ENCODE measurements at regions not wholly inside any gene's neighbourhood (a gene's known extent, or its start where the extent isn't known, plus 50 kb on each side); places are given as distances from the start of the nearest gene placed in this dataset.
"Not testable (repeated sequence)": the region's sequence is repeated elsewhere in the genome, so short reads cannot be mapped to it uniquely, and the experiment has no call there.

DNA sequence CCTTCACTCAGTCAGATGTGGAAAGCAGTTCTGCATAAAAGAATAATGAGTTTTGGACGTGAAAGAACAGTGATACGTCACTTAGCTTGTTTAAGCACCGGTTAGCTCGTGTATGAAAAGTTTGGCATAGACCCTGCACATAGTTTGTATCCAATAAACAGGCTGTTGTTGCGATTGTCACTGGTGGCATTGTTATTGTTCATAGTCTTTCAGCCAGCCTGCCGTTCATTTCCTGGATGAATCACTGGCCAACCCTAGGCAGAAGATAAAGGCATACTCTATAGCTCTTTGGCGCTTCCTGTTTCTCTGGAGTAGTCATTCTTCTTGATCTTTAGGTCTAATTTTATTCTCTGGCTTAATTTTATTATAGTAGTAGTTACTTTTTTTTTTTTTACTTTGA is 57.8 kb upstream of the ANKRD30A start:
- FAIRE-seq = no peak

DNA sequence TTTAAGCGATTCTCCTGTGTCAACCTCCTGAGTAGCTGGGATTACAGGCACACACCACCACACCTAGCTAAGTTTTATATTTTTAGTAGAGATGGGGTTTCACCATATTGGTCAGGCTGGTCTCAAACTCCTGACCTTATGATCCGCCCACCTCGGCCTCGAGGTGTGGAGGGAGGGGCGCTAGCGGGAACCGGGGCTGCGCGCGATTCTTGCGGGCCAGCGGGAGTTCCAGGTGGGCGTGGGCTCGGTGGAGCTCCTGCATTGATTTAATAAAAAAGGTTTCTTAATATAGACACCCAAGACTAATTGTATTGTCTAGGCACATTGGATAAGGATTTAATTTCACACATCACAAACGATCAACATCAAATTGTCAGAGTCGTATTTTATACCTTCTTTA is 63.1 kb upstream of the ANKRD30A start:
- not testable (repeated sequence) for FAIRE-seq

DNA sequence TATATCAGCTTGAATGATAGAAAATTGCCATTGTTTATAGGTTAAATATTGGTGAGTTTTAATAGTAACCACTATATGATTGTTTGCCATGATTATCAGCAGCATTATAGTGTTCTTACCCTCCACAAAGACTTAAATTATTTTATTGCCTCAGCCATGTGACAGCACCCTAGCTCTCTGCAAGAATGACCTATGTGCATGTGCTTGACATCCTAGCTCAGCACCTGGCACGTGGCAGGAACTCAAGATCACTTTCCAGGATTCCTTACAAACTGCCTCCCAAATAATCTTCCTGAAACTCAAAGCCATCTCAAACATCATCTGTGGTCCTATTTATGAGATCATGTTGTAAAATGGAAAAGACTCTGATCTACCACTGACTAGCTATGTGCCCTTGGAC is 68.1 kb upstream of the ANKRD30A start:
- FAIRE-seq = no peak

DNA sequence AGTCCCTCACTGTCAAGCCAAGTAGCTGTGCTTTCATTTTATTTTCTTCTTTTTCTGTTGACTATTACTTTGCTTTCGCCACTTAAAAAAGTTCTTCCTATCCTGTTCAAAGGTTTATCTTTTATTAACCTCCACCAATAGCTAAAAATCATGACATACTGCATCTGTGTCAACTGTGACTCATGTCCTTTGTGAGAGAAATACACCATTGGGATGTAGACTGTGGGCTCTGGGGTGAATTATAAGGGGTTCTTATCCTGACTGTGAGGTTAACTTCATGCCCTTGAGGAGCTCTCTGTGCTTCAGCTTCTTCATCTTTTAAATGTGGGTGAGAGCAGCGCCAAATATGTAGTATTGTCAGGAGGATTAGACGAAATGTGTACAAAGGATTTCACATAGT is 71.9 kb upstream of the ANKRD30A start:
- FAIRE-seq = no peak

DNA sequence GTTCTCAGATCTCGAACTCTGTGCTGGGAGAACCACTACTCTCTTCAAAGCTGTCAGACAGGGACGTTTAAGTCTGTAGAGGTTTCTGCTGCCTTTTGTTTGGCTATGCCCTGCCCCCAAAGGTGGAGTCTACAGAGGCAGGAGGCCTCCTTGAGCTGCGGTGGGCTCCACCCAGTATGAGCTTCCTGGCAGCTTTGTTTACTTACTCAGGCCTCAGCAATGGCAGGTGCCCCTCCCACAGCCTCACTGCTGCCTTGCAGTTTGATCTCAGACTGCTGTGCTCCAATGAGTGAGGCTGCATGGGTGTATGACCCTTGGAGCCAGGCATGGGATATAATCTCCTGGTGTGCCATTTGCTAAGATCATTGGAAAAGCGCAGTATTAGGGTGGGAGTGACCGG is 75.4 kb upstream of the ANKRD30A start:
- FAIRE-seq = not testable (repeated sequence)

DNA sequence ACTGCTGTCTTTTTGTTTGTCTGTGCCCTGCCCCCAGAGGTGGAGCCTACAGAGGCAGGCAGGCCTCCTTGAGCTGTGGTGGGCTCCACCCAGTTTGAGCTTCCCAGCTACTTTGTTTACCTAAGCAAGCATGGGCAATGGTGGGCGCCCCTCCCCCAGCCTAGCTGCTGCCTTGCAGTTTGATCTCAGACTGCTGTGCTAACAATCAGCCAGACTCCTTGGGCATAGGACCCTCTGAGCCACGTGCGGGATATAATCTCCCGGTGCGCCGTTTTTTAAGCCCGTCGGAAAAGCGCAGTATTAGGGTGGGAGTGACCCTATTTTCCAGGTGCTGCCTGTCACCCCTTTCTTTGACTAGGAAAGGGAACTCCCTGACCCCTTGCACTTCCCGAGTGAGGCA is 81.1 kb upstream of the ANKRD30A start:
- not testable (repeated sequence) for FAIRE-seq

DNA sequence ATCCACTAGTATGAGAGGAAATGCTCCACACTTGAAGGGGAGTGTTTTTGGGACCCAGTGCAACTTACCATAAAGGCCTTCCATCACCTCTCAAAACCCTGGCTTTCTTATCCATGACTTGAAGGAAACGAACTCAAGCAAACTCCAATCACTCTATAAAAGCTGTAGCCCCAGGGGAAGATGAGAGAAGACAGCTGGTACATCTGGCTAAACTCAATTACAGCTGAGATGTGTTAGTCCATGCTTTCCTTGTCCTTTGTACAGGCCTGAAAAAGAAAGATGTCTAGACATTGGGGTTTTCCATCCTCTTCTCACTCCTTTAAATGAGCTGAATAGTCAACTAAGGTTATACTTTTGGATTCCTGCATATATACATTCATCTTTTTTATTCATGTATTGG is 89.5 kb upstream of the ANKRD30A start:
- no peak for FAIRE-seq

DNA sequence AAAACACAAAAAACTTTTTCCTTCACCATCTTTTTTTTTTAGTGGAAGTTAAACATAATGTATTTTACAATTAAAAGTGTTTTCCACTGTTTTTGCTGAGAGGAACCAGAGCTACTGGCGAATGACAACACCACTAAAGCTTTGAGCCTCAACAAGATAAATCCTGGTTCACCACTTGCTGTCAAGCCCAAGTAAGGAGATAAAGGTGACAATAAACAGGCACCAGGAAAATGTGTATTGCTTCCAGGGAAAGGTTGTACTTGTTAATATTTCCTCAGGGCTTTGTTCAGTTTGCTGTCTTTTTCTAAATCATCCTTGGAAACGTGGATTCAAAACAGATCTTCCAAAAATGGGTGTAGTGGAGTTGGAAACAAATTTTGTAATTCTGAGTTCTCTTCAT is 109.9 kb upstream of the ANKRD30A start:
- no peak for FAIRE-seq

DNA sequence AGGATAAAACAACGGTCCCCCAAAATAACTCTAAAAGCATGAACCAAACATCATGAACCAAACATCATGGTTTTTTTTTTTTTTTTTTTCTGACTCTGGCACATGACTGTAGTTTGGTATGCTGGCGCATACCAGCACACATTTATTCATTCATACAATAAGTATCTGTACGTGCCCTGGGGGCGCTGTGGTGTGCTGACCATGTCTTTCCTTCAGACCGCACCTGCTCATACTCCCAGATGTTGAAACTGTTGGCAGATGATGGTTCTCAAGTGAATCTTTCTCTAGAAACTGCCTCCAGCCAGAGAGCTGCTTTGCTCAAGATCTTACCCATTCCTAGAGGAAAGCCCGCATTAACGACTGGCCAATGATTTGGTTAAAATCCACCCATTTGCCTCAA is 114.7 kb upstream of the ANKRD30A start:
- FAIRE-seq = no peak

DNA sequence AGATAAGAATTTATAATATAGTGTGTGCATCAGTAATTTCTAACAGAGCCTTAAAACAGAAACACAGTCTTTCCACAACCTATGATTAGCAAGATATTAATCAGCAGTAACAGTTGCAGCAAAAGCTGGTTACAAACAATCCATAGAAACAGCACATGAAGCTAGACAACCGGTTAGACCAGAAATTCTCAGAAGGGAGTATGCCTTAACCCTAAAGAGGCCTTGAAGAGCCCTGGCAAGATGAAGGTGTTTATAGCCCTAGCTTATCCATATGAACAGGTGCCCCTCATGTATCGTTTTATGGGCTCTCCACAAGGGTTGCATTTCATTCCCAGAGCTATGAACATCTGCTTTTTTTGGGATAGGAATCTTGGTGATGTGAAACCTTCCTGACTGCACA is 117.1 kb upstream of the ANKRD30A start:
- not testable (repeated sequence) for FAIRE-seq

DNA sequence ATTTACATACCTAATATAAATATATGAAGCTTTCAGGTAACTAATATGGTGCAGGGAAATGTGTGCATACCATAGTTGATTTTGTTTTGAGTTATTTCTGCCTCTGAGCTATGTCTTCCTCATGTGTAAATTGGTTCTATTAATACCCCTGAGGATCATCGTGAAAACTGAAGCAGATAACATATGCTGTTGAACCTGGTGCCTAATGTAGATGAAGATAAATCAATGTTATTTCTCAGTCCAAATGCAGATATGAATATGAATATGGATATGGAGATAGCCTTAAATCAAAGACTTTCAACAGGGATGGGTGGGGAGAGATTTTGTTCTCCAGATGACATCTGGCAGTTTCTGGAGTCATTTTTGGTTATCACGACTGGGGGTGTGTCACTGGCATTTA is 122.3 kb upstream of the ANKRD30A start:
- no peak for FAIRE-seq

DNA sequence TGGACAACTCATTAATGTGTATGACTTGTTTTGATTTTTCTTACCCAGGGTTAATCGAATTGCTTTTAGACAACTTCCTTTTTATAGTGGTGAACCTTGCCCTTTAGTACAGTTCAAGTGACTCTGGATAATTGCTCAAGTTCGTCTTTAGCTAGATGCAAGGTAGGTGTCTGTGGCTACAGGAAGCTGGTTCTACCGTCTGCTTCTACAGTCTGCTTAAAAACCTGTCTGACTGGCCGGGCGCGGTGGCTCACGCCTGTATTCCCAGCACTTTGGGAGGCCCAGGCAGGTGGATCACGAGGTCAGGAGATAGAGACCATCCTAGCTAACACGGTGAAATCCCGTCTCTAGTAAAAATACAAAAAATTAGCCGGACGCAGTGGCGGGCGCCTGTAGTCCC is 129.6 kb upstream of the ANKRD30A start:
- not testable (repeated sequence) for FAIRE-seq

DNA sequence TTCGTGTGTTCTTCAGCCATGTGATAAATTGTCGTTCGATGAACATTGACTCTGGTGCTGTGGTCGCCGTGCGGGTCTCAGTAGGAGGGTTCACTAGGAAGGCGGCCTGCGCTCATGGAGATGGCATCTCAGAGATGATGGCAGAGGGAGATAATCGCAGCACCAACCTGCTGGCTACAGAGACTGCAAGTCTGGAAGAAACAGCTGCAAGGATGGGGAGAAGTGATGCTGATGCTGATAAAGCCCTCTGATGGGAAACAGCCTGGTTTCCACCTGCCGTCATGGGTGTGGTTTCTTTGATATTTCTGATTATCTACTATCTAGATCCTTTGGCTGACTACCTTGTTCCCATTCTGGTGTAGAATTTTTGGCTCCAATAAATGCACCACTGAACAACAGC is 130.5 kb upstream of the ANKRD30A start:
- no peak for FAIRE-seq

DNA sequence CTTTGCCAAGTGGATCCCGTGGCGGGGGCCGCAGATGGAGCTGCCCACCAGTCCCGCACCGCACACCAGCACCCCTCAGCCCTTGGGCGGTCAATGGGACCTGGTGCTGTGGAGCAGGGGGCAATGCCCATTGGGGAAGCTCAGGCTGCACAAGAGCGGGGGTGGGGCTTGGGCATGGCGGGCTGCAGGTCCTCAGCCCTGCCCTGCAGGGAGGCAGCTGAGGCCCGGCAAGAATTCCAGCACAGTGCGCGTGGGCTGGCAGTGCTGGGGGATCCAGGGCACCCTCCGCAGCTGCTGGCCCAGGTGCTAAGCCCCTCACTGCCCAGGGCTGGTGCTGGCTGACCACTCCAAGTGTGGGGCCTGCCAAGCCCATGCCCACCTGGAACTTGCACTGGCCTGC is 136.2 kb upstream of the ANKRD30A start:
- no peak for FAIRE-seq

DNA sequence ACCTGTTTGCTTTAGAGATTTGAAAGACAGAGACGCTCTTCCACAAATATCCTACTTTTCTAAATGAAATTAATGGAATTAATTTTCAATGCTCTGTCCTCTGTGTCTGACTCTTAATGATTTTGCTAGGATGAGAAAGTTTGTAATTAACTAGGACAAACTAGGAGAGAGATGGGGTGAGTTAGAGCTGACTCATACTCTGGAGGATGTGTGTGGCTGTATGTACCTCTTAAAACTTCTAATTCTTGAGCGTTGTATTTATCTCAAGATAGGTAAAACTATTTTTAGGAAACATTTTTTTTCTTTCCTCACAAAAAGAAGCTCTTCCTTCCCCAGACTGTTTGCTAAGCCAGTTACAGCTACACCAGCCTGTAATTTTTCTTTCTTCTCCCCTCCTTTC is 178.8 kb upstream of the ANKRD30A start:
- FAIRE-seq = no peak

DNA sequence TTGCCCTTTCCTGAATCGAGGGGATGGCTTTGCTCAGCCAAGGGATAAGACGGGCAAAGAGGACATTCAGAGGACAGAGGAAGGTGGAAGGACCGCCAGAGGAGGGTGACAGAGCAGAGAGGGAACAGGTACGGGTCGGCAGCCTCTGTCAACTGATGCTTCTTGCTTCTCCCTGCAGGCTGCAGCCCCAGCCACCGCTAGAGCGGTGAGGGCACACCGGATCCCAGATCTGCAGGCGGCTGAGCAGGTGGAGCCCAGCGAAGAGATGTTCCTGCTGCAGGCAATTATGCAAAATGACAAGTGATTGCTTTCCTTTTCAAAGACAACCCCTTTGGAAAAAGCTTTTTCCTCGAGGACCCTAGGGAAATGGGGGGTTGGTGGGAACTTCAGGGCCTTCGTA is 181.9 kb upstream of the ANKRD30A start:
- no peak for FAIRE-seq

DNA sequence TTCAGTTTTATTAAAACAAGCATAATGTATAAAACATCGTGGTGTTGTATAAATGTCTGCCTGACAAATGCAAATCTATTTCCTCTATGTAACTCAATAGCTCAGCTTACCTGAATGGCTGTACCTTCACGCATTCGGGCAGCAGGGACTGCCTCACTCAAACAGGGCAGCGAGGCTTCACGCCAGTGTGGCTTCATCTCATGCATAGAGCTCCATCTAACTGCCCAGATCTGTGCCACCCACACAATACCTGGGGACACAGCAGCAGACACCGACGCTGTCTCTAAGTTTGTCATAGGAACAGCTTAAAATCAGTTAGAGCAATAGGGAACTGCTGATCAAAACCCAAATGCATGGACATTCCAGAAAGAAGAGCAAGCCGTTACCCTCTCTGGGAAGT is 182.8 kb upstream of the ANKRD30A start:
- FAIRE-seq = no peak

DNA sequence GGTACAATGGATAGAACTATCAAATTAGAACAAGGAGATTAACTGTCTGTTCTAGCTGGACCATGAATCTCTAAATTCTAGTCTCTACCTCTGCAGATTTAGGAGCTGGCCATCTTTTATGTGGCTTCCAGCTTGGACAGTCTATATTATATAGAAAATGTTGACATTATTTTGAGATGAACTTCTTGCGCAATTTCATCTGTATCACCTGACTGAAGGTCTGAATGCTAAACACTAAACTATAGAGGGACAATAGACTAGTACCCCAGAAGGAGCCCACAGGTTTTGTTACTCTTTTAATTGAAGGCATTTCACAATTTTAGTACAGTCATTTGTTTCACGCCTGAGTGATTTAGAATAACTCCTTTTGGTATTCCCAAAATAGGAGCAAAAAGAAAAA is 222.4 kb upstream of the ANKRD30A start:
- no peak for FAIRE-seq

DNA sequence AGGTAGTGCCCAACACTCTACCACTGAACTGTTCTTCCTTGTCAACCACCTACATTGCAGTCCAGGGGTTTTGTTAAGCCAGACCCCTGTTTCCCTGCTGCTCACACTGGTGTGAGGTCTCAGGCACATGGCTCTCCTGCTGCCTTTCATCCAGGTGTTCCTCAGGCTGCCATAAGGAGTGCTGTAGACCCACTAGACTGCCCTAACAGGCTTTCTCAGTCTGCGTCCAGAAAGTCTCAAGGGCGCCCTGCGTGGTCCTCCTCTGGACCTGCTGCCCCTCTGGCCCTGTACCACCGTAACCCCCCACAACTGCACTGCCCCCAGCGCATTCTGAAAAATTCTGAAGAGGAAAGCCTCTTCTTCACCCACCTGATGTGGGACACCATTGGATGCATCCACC is 225.7 kb upstream of the ANKRD30A start:
- no peak for FAIRE-seq

DNA sequence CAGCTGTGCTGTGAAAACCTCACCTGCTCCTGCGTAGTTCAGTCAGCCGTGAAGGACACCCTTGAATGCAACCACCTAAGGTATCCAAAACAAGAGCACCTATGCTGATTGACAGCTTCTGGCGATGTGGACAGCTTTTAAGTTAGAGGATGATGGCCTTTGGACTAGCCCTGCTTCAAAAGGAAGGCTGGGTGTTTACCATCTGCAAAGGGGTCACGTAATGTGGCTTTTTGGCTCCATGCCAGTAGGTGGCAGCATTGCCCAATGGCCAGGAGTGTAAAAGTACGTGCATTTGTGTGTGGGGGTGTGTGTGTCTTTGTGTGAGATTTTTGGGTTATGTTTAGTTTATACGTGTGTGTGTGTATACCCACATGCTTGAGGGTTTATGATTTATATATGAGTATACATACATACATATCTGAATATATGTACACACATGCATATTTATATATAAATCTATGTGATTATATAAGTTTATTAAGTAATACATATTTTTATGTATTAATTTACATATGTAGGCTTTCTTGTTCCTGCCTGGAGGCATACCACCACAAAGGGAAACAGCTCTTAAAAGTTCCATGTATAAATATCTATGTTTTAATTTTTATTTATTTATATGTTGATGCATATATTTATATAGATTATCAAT is 236.3 kb upstream of the ANKRD30A start:
- FAIRE-seq = no peak

DNA sequence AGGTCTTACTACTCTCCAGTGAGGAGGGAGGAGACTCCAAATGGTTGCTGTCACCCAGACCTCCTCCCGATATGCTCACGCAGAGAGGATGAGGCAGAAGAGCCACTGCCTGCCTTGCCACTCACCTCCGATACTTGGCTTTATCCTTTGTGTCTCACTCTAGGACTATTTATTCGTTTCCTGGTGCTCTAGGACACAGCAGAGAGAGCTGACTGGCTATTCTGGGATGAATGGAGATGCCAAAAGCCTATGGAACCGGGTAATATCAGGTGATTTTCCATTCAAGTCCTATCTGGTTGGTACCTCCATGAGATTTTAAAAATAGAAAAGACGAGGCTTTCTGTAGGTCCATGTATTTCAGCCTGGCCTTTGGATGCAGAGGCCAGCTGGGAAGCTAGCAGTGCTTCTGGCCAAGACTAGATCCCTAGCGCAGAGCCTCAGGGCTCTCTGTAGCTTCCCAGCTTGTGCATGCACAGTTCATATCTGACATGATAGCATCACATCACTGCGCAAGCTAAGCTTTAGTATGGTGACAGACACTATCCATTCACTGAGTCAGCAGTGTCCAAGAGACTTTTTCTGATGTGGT is 239.0 kb upstream of the ANKRD30A start:
- no peak for FAIRE-seq

DNA sequence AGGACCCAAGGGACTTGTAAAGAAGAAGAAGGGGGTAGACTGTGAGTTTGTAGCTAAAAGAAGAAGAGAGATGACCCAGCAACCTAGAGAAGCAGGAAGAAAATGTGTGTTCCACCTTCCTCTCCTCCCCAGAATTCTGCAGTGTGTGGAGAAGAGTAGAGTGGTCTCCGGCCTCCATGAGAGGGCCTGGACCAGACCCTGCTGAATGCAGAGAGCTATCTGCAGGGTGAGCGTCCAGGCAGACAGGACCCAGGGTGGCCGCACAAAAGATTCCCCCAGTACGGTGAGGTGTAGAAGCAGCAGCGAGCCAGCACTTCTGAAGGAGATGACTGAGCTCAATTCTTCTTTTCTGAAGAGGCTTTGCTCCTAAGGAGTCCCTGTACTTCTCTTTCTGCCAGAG is 239.7 kb upstream of the ANKRD30A start:
- no peak for FAIRE-seq

DNA sequence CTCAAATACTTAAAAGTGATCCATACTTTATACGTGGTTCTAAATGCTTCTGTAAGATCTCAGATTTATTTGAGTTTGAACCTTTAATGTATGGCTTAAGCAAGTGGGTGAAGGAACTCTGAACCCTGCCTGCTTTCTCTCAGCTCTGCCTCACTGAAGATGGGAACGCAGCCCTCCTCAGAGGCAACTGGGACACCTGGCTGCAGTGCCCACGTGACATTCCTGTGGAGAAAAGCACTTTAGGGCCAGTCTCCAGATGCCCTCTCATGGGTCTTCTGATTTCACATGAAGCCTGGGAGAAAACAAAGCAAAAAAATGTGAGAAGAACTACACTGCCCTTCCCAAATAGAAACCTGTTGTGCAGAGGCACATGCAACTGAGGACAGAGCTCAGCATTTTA is 242.6 kb upstream of the ANKRD30A start:
- no peak for FAIRE-seq

DNA sequence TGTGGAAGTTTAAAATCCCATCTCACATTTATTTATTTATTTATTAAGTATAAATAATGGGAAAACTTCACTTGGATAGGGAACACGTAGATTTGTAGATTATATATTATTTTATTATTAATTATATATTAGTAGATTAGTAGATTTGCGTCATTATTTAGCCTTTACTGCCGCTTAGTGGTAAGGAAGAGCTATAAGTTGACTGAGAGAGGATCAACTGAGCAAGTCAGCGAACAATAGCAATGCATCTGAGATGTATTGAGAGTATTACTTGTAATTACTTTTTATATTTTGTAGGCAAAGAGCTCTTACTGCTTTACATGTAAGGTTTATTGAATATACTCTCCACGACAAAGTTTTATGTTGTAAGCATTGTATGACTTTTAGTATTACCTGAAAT is 244.5 kb upstream of the ANKRD30A start:
- FAIRE-seq = peak; percentile 69

DNA sequence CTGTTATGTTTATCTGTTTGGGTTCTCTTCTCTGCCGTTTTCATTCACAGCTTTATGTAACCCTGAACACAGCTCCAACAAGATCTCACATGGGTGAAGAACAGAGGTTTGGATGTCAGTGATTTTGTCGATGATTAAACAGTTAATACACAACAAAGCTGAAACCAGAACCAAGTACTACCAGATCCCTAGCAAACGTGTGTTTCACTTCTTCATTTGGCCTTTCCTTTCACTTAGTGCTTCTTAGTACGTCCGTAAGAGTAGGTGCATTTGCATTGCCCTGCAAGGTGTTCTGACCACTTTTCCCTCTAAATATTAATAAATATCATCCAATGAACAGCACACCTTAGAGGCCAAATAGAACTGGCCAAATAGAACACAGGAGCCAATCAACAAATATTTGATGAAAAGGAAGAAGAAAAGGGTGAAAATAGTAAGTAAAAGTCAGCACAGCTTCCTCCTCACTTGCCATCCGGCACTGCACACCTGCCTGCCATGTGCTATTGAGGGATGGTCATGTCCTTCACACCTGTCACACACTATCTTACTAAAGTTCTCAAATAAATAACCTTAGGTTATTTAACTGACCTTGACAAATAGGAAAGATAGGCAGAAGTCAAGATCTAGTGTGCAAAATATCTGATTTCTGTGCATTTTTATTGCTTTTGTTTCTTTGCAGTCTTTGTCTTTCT is 252.6 kb upstream of the ANKRD30A start:
- FAIRE-seq = no peak

Measured in endometrium (tissue), 2 donors.